HCT116 (cell line): ENCODE measurements at regions not wholly inside any gene's neighbourhood (a gene's known extent, or its start where the extent isn't known, plus 50 kb on each side); places are given as distances from the start of the nearest gene placed in this dataset.

Experiments
- ATAC-seq: fragments of 200-7000 bp; cut with Tn5 transposase; 2 replicates; pipeline ENCODE4 v1.9.1; 2020; ENCODE audit warnings: mild to moderate bottlenecking, moderate library complexity
- BruUV-seq: library from RNA; stranded (reverse); fragments of 400-500 nt; replicated peaks from 2 replicates; lab custom pipeline; 2021; lab: Mats Ljungman, UMichigan
- CTCF ChIA-PET: fragments of 300-600 bp; sonication (Branson Sonifier 250); formaldehyde crosslinking; loops from one replicate; lab custom pipeline; 2021; ENCODE audit warnings: antibody characterized with exemption; lab: Charles Lee
- POLR2A ChIA-PET: fragments of 300-600, 350-600 bp; sonication (Branson Sonifier 250); formaldehyde crosslinking; loops from one replicate; lab custom pipeline; 2021; ENCODE audit warnings: antibody characterized with exemption; lab: Charles Lee
- RAD21 ChIA-PET, 2 experiments: fragments of 300-600 bp; sonication (Branson Sonifier 250); formaldehyde crosslinking; loops; one replicate each; lab custom pipeline; 2023; ENCODE audit warnings: low total read pairs in 2 of 2; ENCODE audit not compliant: uncharacterized antibody in 2 of 2, unreplicated experiment in 2 of 2, low non-redundant PET in 1 of 2; lab: Charles Lee
- DNase-seq: peaks from one replicate; pipeline ENCODE4 v3.0.0-alpha.2; 2010; ENCODE audit warnings: low read depth, low spot score
- H2AFZ ChIP-seq: fragments of 200-600 bp; shearing (Covaris generic), sonication (generic); 2 replicates; pipeline ENCODE4 v1.6.1; 2017; ENCODE audit warnings: low read depth, mixed run types, mixed read lengths, antibody characterized with exemption, low read length; ENCODE audit not compliant: poor library complexity, severe bottlenecking
- H3K27ac ChIP-seq: 2 replicates; pipeline ENCODE4 v1.5.1; 2012; ENCODE audit warnings: low read depth, low read length
- H3K27me3 ChIP-seq: fragments of 200-600 bp; sonication (generic); 2 replicates; pipeline ENCODE4 v1.6.1; 2016; ENCODE audit warnings: mixed run types, low read length, mixed read lengths; ENCODE audit not compliant: insufficient read depth
- H3K36me3 ChIP-seq, 2 experiments: fragments of 200-500 bp in 1 of 2; fragments of 200-600 bp in 1 of 2; sonication (Bioruptor generic) in 1 of 2; sonication (generic) in 1 of 2; 2 replicates each; pipeline versions ENCODE4 v1.5.1 to v1.6.1; 2014 to 2016; ENCODE audit warnings: low read length in 2 of 2, inconsistent platforms in 1 of 2, mixed read lengths in 1 of 2, mixed run types in 1 of 2; ENCODE audit not compliant: insufficient read depth in 2 of 2, control insufficient read depth in 1 of 2
- H3K4me1 ChIP-seq, 2 experiments: fragments of 200-600 bp in 1 of 2; sonication (generic) in 1 of 2; 2 replicates each; pipeline versions ENCODE4 v1.5.1 to v1.6.1; 2012 to 2017; ENCODE audit warnings: low read length in 2 of 2, inconsistent platforms in 1 of 2, mild to moderate bottlenecking in 1 of 2, mixed read lengths in 1 of 2, mixed run types in 1 of 2, moderate library complexity in 1 of 2; ENCODE audit not compliant: insufficient read depth in 2 of 2, control insufficient read depth in 1 of 2
- H3K4me2 ChIP-seq: fragments of 200-600 bp; sonication (generic); 2 replicates; pipeline ENCODE4 v1.6.1; 2017; ENCODE audit warnings: mixed run types, low read length, mixed read lengths
- H3K4me3 ChIP-seq, 2 experiments: fragments of 200-600 bp in 1 of 2; sonication (generic) in 1 of 2; replicated peaks in 1 of 2; 2 replicates each; pipeline ENCODE4 v1.5.1; 2011 to 2016; ENCODE audit warnings: low read length in 2 of 2, control low read depth in 1 of 2, low read depth in 1 of 2, mild to moderate bottlenecking in 1 of 2, mixed read lengths in 1 of 2, mixed run types in 1 of 2
- H3K79me2 ChIP-seq: fragments of 200-600 bp; sonication (generic); 2 replicates; pipeline ENCODE4 v1.6.1; 2017; ENCODE audit warnings: mild to moderate bottlenecking, mixed run types, low read length, moderate library complexity, mixed read lengths; ENCODE audit not compliant: insufficient read depth
- H3K9ac ChIP-seq: fragments of 200-600 bp; sonication (generic); 2 replicates; pipeline ENCODE4 v1.6.1; 2016; ENCODE audit warnings: low read length, mixed read lengths
- H3K9me2 ChIP-seq: fragments of 200-600 bp; sonication (generic), shearing (Covaris generic); 2 replicates; pipeline ENCODE4 v1.6.1; 2017; ENCODE audit warnings: mixed run types, mild to moderate bottlenecking, moderate library complexity; ENCODE audit not compliant: insufficient read depth
- H3K9me3 ChIP-seq, 2 experiments: fragments of 200-500 bp in 1 of 2; fragments of 200-600 bp in 1 of 2; sonication (Bioruptor generic) in 1 of 2; sonication (generic) in 1 of 2; 2 replicates each; pipeline ENCODE4 v1.6.1; 2014 to 2017; ENCODE audit warnings: low read length in 2 of 2, mixed read lengths in 2 of 2, inconsistent platforms in 1 of 2, low read depth in 1 of 2, mild to moderate bottlenecking in 1 of 2, mixed run types in 1 of 2, moderate library complexity in 1 of 2; ENCODE audit not compliant: control insufficient read depth in 1 of 2, insufficient read depth in 1 of 2
- H4K20me1 ChIP-seq: fragments of 200-600 bp; sonication (generic), shearing (Covaris generic); 2 replicates; pipeline ENCODE4 v1.6.1; 2017; ENCODE audit warnings: mixed run types, mild to moderate bottlenecking, moderate library complexity; ENCODE audit not compliant: insufficient read depth
- CBX3 ChIP-seq: IDR thresholded peaks from 2 replicates; pipeline ENCODE4 v1.6.1; 2012; ENCODE audit warnings: low read depth
- CEBPB ChIP-seq: IDR thresholded peaks from 2 replicates; pipeline ENCODE4 v1.6.1; 2012; ENCODE audit warnings: low read depth
- CTCF ChIP-seq, 3 experiments: fragments of 200-600 bp in 1 of 3; sonication (generic) in 1 of 3; IDR thresholded peaks in 2 of 3; conservative IDR thresholded peaks in 1 of 3; 2 replicates each; pipeline ENCODE4 v1.5.1; 2012 to 2017; ENCODE audit warnings: low read depth in 2 of 3, low read length in 2 of 3, antibody characterized with exemption in 1 of 3, borderline replicate concordance in 1 of 3, control low read depth in 1 of 3, mild to moderate bottlenecking in 1 of 3, mixed read lengths in 1 of 3, mixed run types in 1 of 3, moderate library complexity in 1 of 3; ENCODE audit not compliant: insufficient read depth in 1 of 3
- ELF1 ChIP-seq: IDR thresholded peaks from 2 replicates; pipeline ENCODE4 v1.6.1; 2012; ENCODE audit warnings: low read depth, borderline replicate concordance
- EZH2 ChIP-seq: fragments of 200-600 bp; sonication (generic); IDR thresholded peaks from 2 replicates; pipeline ENCODE4 v1.6.1; 2017; ENCODE audit warnings: antibody characterized with exemption, mixed run types
- EZH2phosphoT487 ChIP-seq: fragments of 200-600 bp; IDR thresholded peaks from 2 replicates; pipeline ENCODE4 v1.6.1; 2018; ENCODE audit warnings: antibody characterized with exemption, borderline replicate concordance
- JUND ChIP-seq: IDR thresholded peaks from 2 replicates; pipeline ENCODE4 v1.6.1; 2012
- MAX ChIP-seq: IDR thresholded peaks from 2 replicates; pipeline ENCODE4 v1.6.1; 2012
- POLR2A ChIP-seq: IDR thresholded peaks from 2 replicates; pipeline ENCODE4 v1.7.0; 2011; ENCODE audit warnings: borderline replicate concordance; ENCODE audit not compliant: insufficient read depth, insufficient read length; ENCODE audit errors: extremely low read depth
- POLR2AphosphoS5 ChIP-seq: IDR thresholded peaks from 2 replicates; pipeline ENCODE4 v1.6.1; 2011; ENCODE audit warnings: mild to moderate bottlenecking, low read depth, low read length, moderate library complexity
- RAD21 ChIP-seq: IDR thresholded peaks from 2 replicates; pipeline ENCODE4 v1.6.1; 2012; ENCODE audit warnings: low read depth, mild to moderate bottlenecking
- REST ChIP-seq: IDR thresholded peaks from 2 replicates; pipeline ENCODE4 v1.6.1; 2012; ENCODE audit warnings: low read depth
- SIN3A ChIP-seq: IDR thresholded peaks from 2 replicates; pipeline ENCODE4 v1.6.1; 2012; ENCODE audit warnings: low read depth
- SP1 ChIP-seq: IDR thresholded peaks from 2 replicates; pipeline ENCODE4 v1.6.1; 2012; ENCODE audit warnings: low read depth
- SRF ChIP-seq: IDR thresholded peaks from 2 replicates; pipeline ENCODE4 v1.6.1; 2012; ENCODE audit warnings: low read depth
- YY1 ChIP-seq: IDR thresholded peaks from 2 replicates; pipeline ENCODE4 v1.6.1; 2011; ENCODE audit warnings: low read length, low read depth, moderate library complexity, mild to moderate bottlenecking; ENCODE audit not compliant: insufficient replicate concordance; ENCODE audit errors: extremely low read depth
- intact Hi-C: fragments of 100-400 bp; cut with micrococcal nuclease; formaldehyde crosslinking; loops from 2 replicates; pipeline ENCODE4 v1.10.0; 2022

- TF ChIP-seq MAX (no peak), CEBPB (no peak)
Measured at GRCh38 chr15:69538379-69538778, 85.8 kb downstream of the RPLP1 start (continued).

GRCh38 chr15:69539345-69539744 is 86.7 kb downstream of the RPLP1 start:
- no peak for ATAC-seq

More at GRCh38 chr15:69539345-69539744, 86.7 kb downstream of the RPLP1 start:
- H3K4me3 ChIP-seq, result no peak overlapping the region
- H3K4me2 ChIP-seq, result no peak overlapping the region
- BruUV-seq, result no TSS peak
- intact Hi-C loops, result no loop called here
- RAD21 ChIA-PET, result no interaction called here
- CTCF ChIA-PET, result no interaction called here
- no peaks in the 10 kb centered on the region for H3K79me2 ChIP-seq
- no peak overlapping the region for H2AFZ ChIP-seq
- peaks cover 2% of the 10 kb centered on the region; the same call in 1 of the 2 replicates for H3K27me3 ChIP-seq
- no peaks in the 10 kb centered on the region for H3K36me3 ChIP-seq
- no peaks in the 10 kb centered on the region for H3K9me2 ChIP-seq
- no peak for DNase-seq
- H3K27ac ChIP-seq, result no peak overlapping the region
- TF ChIP-seq CTCF (IDR thresholded peaks at IDR 0.05 in 2 of 3, conservative IDR thresholded peaks at IDR 0.05 in 1 of 3; ENCODE audit: borderline replicate concordance in 1 of 3, insufficient read depth in 1 of 3, low read depth in 2 of 3, low read length in 2 of 3) (no peak), RAD21 (no peak), SIN3A (no peak), REST (no peak), POLR2A (no peak), POLR2AphosphoS5 (no peak), EZH2 (no peak), JUND (no peak), SP1 (no peak), EZH2phosphoT487 (no peak), YY1 (no peak), ELF1 (no peak), SRF (no peak), CBX3 (no peak)
- H3K9ac ChIP-seq, result no peak overlapping the region
- H3K9me3 ChIP-seq, result no peaks in the 10 kb centered on the region
- POLR2A ChIA-PET, result no interaction called here
- H4K20me1 ChIP-seq, result no peaks in the 10 kb centered on the region
- H3K4me1 ChIP-seq, result no peaks in the 10 kb centered on the region
